ENCODE measurements at regions not wholly inside any gene's neighbourhood (a gene's known extent, or its start where the extent isn't known, plus 50 kb on each side); places are given as distances from the start of the nearest gene placed in this dataset.

GRCh38 chr10:117651121-117651520 is 108.6 kb downstream of the EMX2 start:
- no peaks in the 10 kb centered on the region for H3K79me2 ChIP-seq (ENCODE audit: control insufficient read depth, insufficient read depth, low read length)
- H2AFZ ChIP-seq (ENCODE audit: low read depth, low read length) = no peak overlapping the region
- H3K27me3 ChIP-seq (ENCODE audit: control insufficient read depth in 2 of 2, insufficient read depth in 2 of 2, low read length in 2 of 2) = no peaks in the 10 kb centered on the region
- no peak for TF ChIP-seq CTCF (IDR thresholded peaks at IDR 0.05; ENCODE audit: extremely low read depth in 1 of 2, insufficient read depth in 1 of 2, low read depth in 1 of 2, low read length in 2 of 2)
- TF ChIP-seq JUN (IDR thresholded peaks at IDR 0.05; ENCODE audit: borderline replicate concordance, insufficient read depth, insufficient read length, low read depth) = no peak
- TF ChIP-seq MYC (IDR thresholded peaks at IDR 0.05; ENCODE audit: low read depth, low read length) = no peak
- no peak for TF ChIP-seq POLR2AphosphoS5 (IDR thresholded peaks at IDR 0.05; ENCODE audit: insufficient read depth, low read depth, low read length)
- TF ChIP-seq MAX (IDR thresholded peaks at IDR 0.05; ENCODE audit: insufficient read depth, insufficient read length) = no peak
- TF ChIP-seq GATA2 (IDR thresholded peaks at IDR 0.05; ENCODE audit: insufficient read depth, insufficient read length, low read depth, low read length) = no peak
- H3K4me2 ChIP-seq (ENCODE audit: insufficient read depth, low read length) = no peak overlapping the region
- FAIRE-seq = no peak
- no peak overlapping the region for H3K27ac ChIP-seq (ENCODE audit: insufficient read depth, low read depth, low read length)
- no peaks in the 10 kb centered on the region for H3K4me1 ChIP-seq (ENCODE audit: control insufficient read depth, extremely low read depth, insufficient read depth, low read length)
- H3K36me3 ChIP-seq (ENCODE audit: control insufficient read depth in 2 of 2, extremely low read depth in 1 of 2, insufficient read depth in 2 of 2, low read length in 2 of 2) = no peaks in the 10 kb centered on the region
- H3K9me1 ChIP-seq (replicated peaks; ENCODE audit: control insufficient read depth, extremely low read depth, insufficient read depth, low read length) = no peaks in the 10 kb centered on the region
- H3K4me3 ChIP-seq (replicated peaks in 1 of 3; ENCODE audit: insufficient read depth in 1 of 3, low read depth in 1 of 3, low read length in 3 of 3) = no peak overlapping the region
- POLR2A ChIA-PET = no interaction called here
- dilution Hi-C loops (cut with MboI; ENCODE audit: extremely low pct_ligation_motif_present, low sequenced_read_pairs) (no loop called here), intact Hi-C loops (cut with micrococcal nuclease) (no loop called here)
- no peak for DNase-seq (ENCODE audit: low read depth, low spot score)
- no peaks in the 10 kb centered on the region for H4K20me1 ChIP-seq (replicated peaks; ENCODE audit: control insufficient read depth, extremely low read depth, insufficient read depth, low read length)
- H3K9me3 ChIP-seq (replicated peaks; ENCODE audit: control insufficient read depth, insufficient read depth, low read length) = no peaks in the 10 kb centered on the region
- H3K9ac ChIP-seq (replicated peaks; ENCODE audit: extremely low read depth, insufficient read depth, low read length) = no peak overlapping the region
- no TSS peak for BruUV-seq (replicated peaks)
- CTCF ChIA-PET = no interaction called here

Measured in endothelial cell of umbilical vein (primary cell).